Parathyroid adenoma (tissue), 2 donors: ENCODE measurements at regions not wholly inside any gene's neighbourhood (a gene's known extent, or its start where the extent isn't known, plus 50 kb on each side); places are given as distances from the start of the nearest gene placed in this dataset.

Source experiments
- H2AFZ ChIP-seq: fragments of 300-600 bp; sonication (generic); one replicate; pipeline ENCODE4 v1.7.0; 2017; ENCODE audit warnings: antibody characterized with exemption, mild to moderate bottlenecking
- H3K27ac ChIP-seq: fragments of 300-600 bp; sonication (generic); one replicate; pipeline ENCODE4 v1.7.0; 2017
- H3K27me3 ChIP-seq: fragments of 300-600 bp; sonication (generic); one replicate; pipeline ENCODE4 v1.7.0; 2017; ENCODE audit warnings: low read length; ENCODE audit not compliant: control insufficient read depth, insufficient read depth
- H3K36me3 ChIP-seq: fragments of 300-600 bp; sonication (generic); one replicate; pipeline ENCODE4 v1.7.0; 2017; ENCODE audit warnings: low read length; ENCODE audit not compliant: control insufficient read depth, insufficient read depth
- H3K4me1 ChIP-seq: fragments of 300-600 bp; sonication (generic); one replicate; pipeline ENCODE4 v1.7.0; 2017; ENCODE audit warnings: control low read depth
- H3K4me2 ChIP-seq: fragments of 300-600 bp; sonication (generic); one replicate; pipeline ENCODE4 v1.7.0; 2017; ENCODE audit warnings: low read length
- H3K4me3 ChIP-seq: fragments of 300-600 bp; sonication (generic); one replicate; pipeline ENCODE4 v1.7.0; 2017; ENCODE audit warnings: low read depth, low read length
- H3K79me2 ChIP-seq: fragments of 300-600 bp; sonication (generic); one replicate; pipeline ENCODE4 v1.7.0; 2017; ENCODE audit warnings: control low read depth
- H3K9ac ChIP-seq: fragments of 300-600 bp; sonication (generic); one replicate; pipeline ENCODE4 v1.7.0; 2017; ENCODE audit warnings: mild to moderate bottlenecking
- H3K9me3 ChIP-seq: fragments of 300-600 bp; sonication (generic); one replicate; pipeline ENCODE4 v1.7.0; 2017; ENCODE audit warnings: low read length; ENCODE audit not compliant: control insufficient read depth
- TF ChIP-seq, protein P1 (sequence below): fragments of 300-600 bp; sonication (generic); IDR thresholded peaks from one replicate; pipeline ENCODE4 v1.7.0; 2017; ENCODE audit warnings: antibody characterized with exemption, mild to moderate bottlenecking
- donor health status: primary hyperparathyroidism.

DNA sequence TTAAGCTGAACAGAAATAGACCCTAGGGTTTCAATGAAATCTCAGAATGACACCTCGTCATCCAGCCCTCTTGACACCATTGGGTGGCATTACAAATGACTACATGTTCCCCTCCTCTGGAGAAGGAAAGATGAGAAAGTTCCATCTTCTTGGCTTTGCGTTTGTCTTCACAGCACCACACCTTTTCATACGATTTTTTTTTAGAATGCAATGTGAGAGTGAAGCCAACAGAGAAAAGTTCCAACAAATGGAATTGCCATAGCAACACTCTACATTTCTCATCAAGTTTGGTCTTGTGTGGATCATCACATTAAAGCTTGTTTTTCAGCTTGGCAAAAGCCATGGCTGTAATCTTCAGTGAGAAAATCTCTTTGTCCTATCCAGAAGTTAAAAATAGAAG, 183.4 kb upstream of the SNX7 start:
- Histone ChIP-seq H3K27me3 (no peaks in the 10 kb centered on the region), H3K27ac (no peak overlapping the region), H2AFZ (no peak overlapping the region), H3K9ac (no peak overlapping the region), H3K4me3 (no peak overlapping the region), H3K4me2 (no peak overlapping the region), H3K36me3 (no peaks in the 10 kb centered on the region), H3K4me1 (no peaks in the 10 kb centered on the region), H3K9me3 (no peaks in the 10 kb centered on the region), H3K79me2 (no peaks in the 10 kb centered on the region)
- TF ChIP-seq, protein P1, sequence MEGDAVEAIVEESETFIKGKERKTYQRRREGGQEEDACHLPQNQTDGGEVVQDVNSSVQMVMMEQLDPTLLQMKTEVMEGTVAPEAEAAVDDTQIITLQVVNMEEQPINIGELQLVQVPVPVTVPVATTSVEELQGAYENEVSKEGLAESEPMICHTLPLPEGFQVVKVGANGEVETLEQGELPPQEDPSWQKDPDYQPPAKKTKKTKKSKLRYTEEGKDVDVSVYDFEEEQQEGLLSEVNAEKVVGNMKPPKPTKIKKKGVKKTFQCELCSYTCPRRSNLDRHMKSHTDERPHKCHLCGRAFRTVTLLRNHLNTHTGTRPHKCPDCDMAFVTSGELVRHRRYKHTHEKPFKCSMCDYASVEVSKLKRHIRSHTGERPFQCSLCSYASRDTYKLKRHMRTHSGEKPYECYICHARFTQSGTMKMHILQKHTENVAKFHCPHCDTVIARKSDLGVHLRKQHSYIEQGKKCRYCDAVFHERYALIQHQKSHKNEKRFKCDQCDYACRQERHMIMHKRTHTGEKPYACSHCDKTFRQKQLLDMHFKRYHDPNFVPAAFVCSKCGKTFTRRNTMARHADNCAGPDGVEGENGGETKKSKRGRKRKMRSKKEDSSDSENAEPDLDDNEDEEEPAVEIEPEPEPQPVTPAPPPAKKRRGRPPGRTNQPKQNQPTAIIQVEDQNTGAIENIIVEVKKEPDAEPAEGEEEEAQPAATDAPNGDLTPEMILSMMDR = no peak

DNA sequence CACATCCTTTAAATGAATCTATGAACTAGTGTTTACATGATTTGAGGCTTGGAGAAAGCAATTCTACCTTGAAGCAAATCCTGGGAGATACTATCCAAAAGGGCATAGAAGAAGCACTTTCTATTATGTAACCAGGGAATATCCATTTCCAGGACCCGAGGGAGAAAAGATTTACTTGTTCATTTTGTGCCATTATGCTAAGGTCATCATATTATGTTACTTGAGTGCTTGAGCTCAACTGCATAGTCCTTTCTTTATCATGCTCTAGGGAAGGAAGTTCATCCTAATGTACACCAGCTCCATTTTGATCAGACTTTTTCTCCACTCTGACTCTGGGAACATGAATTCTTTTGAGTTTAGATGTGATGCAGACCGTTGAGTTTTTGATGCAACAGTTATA, 188.6 kb upstream of the SNX7 start:
- Histone ChIP-seq H3K9ac (no peak overlapping the region), H2AFZ (no peak overlapping the region), H3K27ac (no peak overlapping the region), H3K4me1 (no peaks in the 10 kb centered on the region), H3K9me3 (no peaks in the 10 kb centered on the region), H3K79me2 (no peaks in the 10 kb centered on the region), H3K4me2 (no peak overlapping the region), H3K27me3 (no peaks in the 10 kb centered on the region), H3K36me3 (no peaks in the 10 kb centered on the region), H3K4me3 (no peak overlapping the region)
- TF ChIP-seq, protein P1 = no peak

GRCh38 chr1:98471633-98472032, 189.9 kb upstream of the SNX7 start:
- H2AFZ ChIP-seq = no peak overlapping the region
- no peak overlapping the region for H3K4me3 ChIP-seq
- no peaks in the 10 kb centered on the region for H3K36me3 ChIP-seq
- no peak overlapping the region for H3K9ac ChIP-seq
- TF ChIP-seq, protein P1 = no peak
- H3K27ac ChIP-seq = no peak overlapping the region
- H3K4me2 ChIP-seq = no peak overlapping the region
- H3K9me3 ChIP-seq = no peaks in the 10 kb centered on the region
- H3K4me1 ChIP-seq = no peaks in the 10 kb centered on the region
- no peaks in the 10 kb centered on the region for H3K79me2 ChIP-seq
- H3K27me3 ChIP-seq = no peaks in the 10 kb centered on the region

DNA sequence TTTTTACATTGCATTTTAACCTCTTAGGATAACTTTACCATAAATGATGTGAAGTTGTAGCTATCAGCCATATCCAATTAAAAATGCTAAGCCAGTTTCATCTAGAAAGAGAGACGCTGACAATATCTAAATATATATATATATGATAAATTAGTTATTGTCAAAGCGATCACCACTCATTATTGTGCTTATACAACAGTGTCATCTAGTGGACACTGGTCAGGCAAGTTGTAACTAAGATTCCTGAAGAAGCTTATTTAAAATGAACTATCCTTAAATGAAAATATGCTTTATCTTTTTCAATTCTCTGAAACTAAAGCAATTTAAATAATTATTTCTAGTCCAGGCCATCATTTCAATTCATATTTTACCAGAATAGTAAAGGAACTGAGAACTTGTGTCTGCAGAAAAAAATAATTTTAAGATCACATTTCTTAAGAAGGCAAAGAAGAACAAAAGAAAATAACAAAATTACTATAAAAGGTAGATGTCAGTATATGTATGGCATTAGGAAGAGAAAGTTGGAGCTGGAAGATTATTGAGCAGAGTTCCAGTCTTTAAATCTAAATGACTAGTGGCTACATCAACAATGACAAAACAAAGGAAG, 193.3 kb upstream of the SNX7 start:
- H3K4me2 ChIP-seq = no peak overlapping the region
- H3K27ac ChIP-seq = no peak overlapping the region
- TF ChIP-seq, protein P1 = no peak
- no peak overlapping the region for H3K4me3 ChIP-seq
- H3K9me3 ChIP-seq = no peaks in the 10 kb centered on the region
- no peaks in the 10 kb centered on the region for H3K4me1 ChIP-seq
- H3K36me3 ChIP-seq = no peaks in the 10 kb centered on the region
- H3K27me3 ChIP-seq = no peaks in the 10 kb centered on the region
- no peak overlapping the region for H2AFZ ChIP-seq
- H3K9ac ChIP-seq = no peak overlapping the region
- H3K79me2 ChIP-seq = no peaks in the 10 kb centered on the region

GRCh38 chr1:98467586-98467985, 193.9 kb upstream of the SNX7 start:
- H3K9me3 ChIP-seq = no peaks in the 10 kb centered on the region
- H2AFZ ChIP-seq = no peak overlapping the region
- H3K4me1 ChIP-seq = no peaks in the 10 kb centered on the region
- no peaks in the 10 kb centered on the region for H3K79me2 ChIP-seq
- no peak overlapping the region for H3K4me2 ChIP-seq
- no peak overlapping the region for H3K4me3 ChIP-seq
- TF ChIP-seq, protein P1 = no peak
- H3K36me3 ChIP-seq = no peaks in the 10 kb centered on the region
- no peaks in the 10 kb centered on the region for H3K27me3 ChIP-seq
- H3K27ac ChIP-seq = no peak overlapping the region
- no peak overlapping the region for H3K9ac ChIP-seq
